ENCODE measurements at regions not wholly inside any gene's neighbourhood (a gene's known extent, or its start where the extent isn't known, plus 50 kb on each side); places are given as distances from the start of the nearest gene placed in this dataset.

DNA sequence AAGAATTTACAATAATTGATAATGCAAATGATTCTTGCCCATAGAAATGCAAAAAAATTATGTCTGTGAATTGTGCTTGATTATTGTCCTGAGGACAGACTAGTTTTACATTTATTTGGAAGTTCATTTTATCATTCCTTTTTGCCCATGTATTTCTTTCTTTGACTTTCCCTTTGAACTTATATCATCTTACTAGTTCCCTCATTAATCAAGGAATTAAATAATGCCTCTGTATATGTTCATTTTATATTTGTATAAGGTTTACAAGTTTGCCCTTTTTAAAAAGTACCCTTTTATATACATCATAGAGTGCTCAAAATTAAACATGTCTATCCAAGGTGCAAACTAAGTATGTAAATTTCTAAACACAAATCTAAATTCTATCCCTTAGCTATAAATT is 501.6 kb downstream of the NTRK2 start:
- TF ChIP-seq CTCF (IDR thresholded peaks at IDR 0.05) (no peak), ZFX (IDR thresholded peaks at IDR 0.05; ENCODE audit: borderline replicate concordance) (no peak)
